Skin of body (tissue), 1 donor: ENCODE measurements at regions not wholly inside any gene's neighbourhood (a gene's known extent, or its start where the extent isn't known, plus 50 kb on each side); places are given as distances from the start of the nearest gene placed in this dataset.
"Not testable (repeated sequence)": the region's sequence is repeated elsewhere in the genome, so short reads cannot be mapped to it uniquely, and the experiment has no call there.

Experiments
- DNase-seq: peaks from one replicate; lab custom pipeline; 2025; lab: John Stamatoyannopoulos, UW

- no peak for DNase-seq
These were observed 531.2 kb downstream of the KCNA4 start for GRCh38 chr11:29485641-29486040.

GRCh38 chr11:29484548-29484947 is 532.3 kb downstream of the KCNA4 start:
- no peak for DNase-seq

GRCh38 chr11:29483831-29484230 is 533.0 kb downstream of the KCNA4 start:
- DNase-seq = no peak

GRCh38 chr11:29482510-29482909 is 534.3 kb downstream of the KCNA4 start:
- no peak for DNase-seq

- no peak for DNase-seq
These were observed 535.1 kb downstream of the KCNA4 start for GRCh38 chr11:29481738-29482137.

GRCh38 chr11:29480981-29481380 is 535.8 kb downstream of the KCNA4 start:
- no peak for DNase-seq

DNA sequence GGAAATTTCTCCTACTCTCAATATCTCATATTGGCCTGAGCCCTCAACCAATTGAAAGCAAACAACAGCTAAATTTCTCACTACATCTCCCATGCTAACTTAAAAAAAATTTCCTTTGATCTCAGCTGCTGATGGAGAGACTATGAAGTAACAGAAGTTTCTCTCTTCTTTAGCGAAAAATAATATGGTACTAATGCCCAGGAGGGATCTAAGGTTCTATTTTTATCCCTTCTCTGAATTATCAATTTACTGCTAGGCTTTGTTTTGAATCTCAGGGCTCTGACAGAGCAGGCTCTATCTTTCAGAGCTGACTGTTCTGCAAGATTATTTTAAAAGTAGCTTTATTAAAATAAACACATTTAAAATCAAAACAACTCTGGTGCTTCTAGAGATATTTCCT is 558.6 kb downstream of the KCNA4 start:
- DNase-seq = no peak

- DNase-seq = no peak
These were observed 564.7 kb downstream of the KCNA4 start for GRCh38 chr11:29452146-29452545.

GRCh38 chr11:29449281-29450074 is 567.4 kb downstream of the KCNA4 start:
- DNase-seq = no peak

DNA sequence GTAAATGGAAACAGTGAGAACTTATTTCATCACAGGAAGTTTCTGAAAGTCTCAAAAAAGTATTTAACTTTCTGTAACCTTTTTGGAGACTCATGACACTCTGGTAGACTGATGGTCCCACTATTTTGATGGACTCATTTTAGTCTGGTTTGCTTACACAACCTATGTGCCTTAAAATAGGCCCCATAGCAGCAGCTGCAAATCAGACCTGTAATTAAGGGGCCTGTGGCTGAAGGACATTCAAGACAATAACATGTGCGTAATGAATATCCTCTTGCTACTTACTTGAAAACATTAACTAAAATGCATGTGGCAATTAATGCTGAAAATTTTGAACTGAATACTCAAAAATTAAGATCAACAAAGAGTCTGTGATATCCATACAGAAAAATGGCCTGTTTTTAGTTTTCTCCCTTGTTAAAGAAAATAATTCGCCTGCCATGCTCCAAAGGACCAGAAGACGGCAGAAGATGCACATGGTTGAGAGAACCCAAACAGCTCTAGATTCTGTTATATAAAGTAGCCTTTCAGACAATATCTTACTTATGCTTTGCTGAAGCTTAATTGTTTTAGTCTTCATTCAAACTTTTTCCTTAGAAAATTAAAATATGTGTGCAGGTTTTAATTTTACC is 568.5 kb downstream of the KCNA4 start:
- no peak for DNase-seq

DNA sequence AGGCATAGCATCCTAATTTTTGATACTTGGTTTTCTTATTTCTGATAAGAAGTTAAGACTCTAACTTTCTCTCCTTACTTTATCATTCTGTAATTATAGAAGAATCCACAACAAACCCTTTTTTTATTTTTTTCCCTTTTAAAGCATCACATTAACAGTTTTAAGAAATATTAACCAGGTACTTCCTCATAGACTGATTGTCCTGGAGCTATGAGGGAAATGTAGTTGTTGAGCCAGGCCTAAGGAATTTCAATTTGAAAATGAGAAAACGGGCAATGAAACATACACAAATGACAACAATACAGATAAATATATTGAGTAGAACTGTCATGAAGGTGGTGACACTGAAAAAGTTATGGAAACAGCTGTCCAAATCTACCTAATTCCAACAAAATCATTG is 569.0 kb downstream of the KCNA4 start:
- no peak for DNase-seq

DNA sequence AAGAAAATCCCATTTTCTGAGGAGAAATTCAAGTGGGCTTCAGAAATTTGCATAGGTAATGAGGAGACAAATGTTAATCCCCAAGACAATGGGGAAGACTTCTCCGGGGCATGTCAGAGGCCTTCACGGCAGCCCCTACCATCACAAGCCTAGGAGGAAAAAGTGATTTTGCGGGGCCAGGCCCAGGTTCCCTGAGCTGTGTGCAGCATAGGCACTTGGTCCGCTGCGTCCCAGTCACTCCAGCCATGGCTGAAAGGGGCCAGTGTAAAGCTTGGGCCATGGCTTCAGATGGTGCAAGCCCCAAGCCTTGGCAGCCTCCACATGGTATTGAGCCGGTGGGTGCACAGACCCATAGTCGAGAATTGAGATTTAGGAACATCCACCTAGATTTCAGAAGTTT is 570.7 kb downstream of the KCNA4 start:
- DNase-seq = no peak

GRCh38 chr11:29445191-29445590 is 571.6 kb downstream of the KCNA4 start:
- not testable (repeated sequence) for DNase-seq

GRCh38 chr11:29438815-29439214 is 578.0 kb downstream of the KCNA4 start:
- no peak for DNase-seq

DNA sequence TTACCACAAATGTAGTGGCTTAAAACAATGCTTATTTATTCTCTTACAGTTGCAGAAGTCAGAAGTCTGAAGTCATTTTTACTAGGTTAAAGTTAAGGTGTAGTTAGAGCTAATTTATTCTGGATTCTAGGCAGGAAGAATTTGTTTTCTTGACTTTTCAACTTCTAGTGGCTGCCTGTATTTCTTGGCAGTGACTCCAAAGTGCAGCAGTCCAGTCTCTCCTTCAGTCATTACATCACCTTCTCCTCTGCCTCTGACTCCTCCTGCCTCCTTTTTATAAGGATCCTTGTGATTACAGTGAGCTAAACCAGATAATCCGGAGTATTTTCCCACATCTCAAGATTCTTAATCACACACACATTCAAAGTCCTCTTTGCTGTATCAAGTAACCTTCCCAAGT is 581.4 kb downstream of the KCNA4 start:
- no peak for DNase-seq

DNA sequence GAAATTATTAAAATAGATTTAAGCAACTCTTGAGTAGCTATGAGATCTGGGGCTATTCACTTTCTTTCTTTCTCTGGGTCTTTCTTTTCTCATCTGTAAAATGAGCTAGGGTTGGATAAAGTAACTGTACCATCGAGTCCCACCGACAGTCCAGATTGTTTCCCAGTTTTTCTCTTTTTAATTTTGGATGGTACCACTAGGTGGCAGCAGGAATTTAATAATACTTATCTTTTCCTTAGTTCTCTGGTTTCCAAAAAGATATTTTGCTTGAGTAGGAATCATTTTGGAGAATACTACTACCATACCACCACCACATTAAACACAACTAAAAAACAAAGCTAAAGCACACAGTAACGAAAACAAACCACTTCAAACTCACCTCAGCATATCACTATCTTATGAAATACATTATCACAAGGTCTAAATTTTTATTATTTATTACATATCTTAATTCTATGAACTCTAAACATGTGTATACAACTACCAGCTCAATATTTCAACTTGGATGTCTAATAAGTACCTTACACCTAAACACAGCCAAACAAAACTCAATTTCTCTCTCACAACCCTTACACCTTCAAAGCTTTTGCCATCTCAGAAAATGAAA is 584.0 kb downstream of the KCNA4 start:
- no peak for DNase-seq

DNA sequence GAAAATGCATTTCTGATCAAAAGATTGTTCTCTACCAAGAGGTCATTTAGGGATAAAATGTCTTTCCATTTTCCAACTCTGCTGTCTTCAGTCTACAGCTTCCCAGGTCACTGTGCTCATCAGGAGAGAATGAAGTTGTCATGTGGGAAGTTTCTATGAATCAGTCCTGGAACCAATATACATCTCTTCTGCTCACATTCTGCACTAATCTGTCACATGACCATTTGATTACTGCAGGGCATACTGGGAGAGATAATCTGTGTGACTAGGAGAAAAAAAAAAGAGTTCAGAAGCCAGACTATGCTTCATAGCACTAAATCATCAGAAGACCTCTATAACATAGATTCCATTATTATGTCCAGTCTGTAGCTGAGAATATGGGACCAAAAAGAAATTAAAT is 611.5 kb downstream of the KCNA4 start:
- DNase-seq = no peak

- DNase-seq = no peak
These were observed 621.2 kb downstream of the KCNA4 start for GRCh38 chr11:29395555-29396072.

DNA sequence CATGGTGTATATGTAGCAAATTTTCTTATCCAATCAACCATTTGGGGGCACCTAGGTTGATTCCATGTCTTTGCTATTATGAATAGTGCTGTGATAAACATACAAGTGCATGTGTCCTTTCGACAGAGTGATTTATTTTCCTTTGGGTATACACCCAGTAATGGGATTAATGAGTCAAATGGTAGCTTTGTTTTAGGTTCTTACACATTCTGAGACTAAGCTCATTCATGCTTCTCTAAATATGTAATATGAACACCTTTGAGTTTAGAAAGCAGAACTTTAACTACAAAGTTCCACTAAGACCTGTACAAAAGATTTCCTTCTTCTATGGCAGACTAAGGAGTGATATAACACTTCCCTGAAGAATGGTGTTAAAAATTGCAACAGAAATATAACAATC is 627.0 kb downstream of the KCNA4 start:
- no peak for DNase-seq

- no peak for DNase-seq
These were observed 643.1 kb downstream of the KCNA4 start for GRCh38 chr11:29373725-29374124.

DNA sequence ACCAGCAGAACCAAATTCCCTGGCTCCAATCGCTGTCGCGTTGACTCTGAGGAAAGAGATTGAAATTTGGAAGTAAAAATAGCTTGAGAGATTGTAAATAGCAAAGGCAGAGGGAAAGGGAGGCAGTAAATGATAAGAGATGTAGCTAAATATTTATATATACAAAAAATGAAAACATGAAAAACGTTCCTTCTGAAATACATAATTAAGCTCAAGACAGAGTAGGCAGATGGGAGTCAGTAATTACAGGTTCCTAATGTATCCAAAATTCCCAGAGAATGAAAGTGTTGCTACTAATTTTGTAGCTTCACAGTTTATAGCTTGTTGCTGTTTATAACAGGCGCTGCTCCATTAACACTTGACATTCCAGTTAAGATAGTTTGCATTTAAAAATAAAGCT is 648.7 kb downstream of the KCNA4 start:
- DNase-seq = no peak

DNA sequence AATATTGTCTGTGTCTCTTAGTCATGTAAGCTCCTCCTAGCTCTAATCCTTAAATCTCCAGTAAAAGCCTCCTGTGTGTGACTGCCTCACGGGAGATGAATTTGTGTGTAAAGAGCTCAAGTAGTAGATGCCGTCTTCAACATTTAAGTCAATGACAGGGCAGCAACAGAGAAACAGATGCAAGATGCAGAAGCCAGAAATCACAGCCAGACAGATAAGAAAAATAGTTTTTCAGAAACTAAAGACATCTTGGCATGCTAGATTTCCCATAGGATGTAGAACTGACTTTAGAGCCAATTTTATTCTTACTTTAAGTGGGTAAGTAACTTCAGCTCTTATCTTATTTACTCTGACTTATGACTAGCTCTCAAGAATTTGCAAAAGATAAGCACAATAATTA is 652.8 kb downstream of the KCNA4 start:
- no peak for DNase-seq

DNA sequence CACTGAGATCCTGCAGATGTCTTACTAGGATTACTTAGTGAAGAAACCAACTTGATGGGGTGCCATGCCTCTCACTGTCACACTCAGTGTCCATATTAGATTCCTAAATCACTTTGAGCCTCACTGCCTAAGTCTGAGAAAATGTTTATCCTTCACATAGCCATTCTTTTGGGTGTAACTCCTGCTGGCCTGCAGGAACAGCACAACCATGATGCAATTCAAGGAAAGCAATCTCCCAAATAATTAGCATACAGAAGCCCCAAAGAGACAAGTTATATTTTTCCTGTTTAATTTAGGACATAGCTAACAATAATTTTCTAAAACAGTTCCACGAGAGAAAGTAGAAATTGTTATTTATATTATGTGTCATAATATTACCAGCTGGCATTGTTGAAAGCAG is 655.5 kb downstream of the KCNA4 start:
- DNase-seq = no peak
